GM13977 (cell line): ENCODE measurements at regions not wholly inside any gene's neighbourhood (a gene's known extent, or its start where the extent isn't known, plus 50 kb on each side); places are given as distances from the start of the nearest gene placed in this dataset.

Experiments used
- DNase-seq: peaks from one replicate; pipeline ENCODE4 v3.0.0; 2012; ENCODE audit warnings: low spot score
- in situ Hi-C: fragments of 300-500 bp; cut with MboI; formaldehyde crosslinking; loops from one replicate; pipeline ENCODE4 v1.12.0; 2022; ENCODE audit warnings: low sequenced_read_pairs, low pct_unique_long_range_greater_than_20kb, mixed read lengths, inconsistent platforms; ENCODE audit not compliant: unreplicated experiment
- TF ChIP-seq, protein P1 (sequence below): IDR thresholded peaks from 2 replicates; pipeline ENCODE4 v1.5.1; 2012; ENCODE audit warnings: mild to moderate bottlenecking, control low read depth; ENCODE audit not compliant: insufficient read depth; ENCODE audit errors: extremely low read depth, missing control alignments

DNA sequence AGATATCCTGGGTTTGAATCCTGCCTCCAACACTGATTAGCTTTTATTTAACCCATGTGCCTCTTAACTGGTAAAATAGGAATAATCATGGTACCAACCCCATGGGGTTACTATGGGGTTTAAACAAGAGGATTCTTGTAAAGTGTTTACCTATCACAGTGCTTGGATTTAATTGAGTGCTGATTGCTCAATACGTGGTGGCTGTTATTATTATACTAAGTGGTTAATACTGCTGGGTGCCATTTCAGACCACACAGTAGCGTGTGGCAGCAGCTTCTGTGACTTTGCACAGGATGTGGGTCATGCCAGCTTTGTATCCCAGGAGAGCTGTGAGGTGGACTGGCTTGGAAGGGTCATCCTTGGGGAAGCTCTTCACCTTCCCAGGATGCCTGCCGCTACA lies 177.2 kb downstream of the SEC23IP start:
- in situ Hi-C loops, result no loop called here
- TF ChIP-seq, protein P1, sequence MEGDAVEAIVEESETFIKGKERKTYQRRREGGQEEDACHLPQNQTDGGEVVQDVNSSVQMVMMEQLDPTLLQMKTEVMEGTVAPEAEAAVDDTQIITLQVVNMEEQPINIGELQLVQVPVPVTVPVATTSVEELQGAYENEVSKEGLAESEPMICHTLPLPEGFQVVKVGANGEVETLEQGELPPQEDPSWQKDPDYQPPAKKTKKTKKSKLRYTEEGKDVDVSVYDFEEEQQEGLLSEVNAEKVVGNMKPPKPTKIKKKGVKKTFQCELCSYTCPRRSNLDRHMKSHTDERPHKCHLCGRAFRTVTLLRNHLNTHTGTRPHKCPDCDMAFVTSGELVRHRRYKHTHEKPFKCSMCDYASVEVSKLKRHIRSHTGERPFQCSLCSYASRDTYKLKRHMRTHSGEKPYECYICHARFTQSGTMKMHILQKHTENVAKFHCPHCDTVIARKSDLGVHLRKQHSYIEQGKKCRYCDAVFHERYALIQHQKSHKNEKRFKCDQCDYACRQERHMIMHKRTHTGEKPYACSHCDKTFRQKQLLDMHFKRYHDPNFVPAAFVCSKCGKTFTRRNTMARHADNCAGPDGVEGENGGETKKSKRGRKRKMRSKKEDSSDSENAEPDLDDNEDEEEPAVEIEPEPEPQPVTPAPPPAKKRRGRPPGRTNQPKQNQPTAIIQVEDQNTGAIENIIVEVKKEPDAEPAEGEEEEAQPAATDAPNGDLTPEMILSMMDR, result no peak
- no peak for DNase-seq

DNA sequence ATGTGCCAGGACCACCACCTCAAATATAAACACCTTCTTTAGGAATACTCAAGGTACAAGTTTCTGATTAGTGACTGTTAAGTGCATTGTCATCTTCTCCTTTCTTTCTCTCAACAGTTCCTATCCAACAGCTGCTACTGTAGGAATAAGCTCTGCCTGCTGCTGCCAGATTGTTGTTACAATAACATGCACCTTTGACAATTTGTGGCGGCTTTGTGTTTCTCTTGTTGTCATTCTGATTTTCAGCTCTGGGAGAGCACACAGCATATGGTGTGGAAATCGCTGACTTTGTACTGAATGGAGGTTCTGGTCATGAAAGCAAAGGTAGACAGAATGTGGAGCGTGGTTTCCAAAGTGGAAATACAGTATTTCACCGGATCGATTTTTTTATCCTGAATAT lies 182.8 kb downstream of the SEC23IP start:
- TF ChIP-seq, protein P1, result no peak
- DNase-seq, result no peak
- in situ Hi-C loops, result no loop called here

DNA sequence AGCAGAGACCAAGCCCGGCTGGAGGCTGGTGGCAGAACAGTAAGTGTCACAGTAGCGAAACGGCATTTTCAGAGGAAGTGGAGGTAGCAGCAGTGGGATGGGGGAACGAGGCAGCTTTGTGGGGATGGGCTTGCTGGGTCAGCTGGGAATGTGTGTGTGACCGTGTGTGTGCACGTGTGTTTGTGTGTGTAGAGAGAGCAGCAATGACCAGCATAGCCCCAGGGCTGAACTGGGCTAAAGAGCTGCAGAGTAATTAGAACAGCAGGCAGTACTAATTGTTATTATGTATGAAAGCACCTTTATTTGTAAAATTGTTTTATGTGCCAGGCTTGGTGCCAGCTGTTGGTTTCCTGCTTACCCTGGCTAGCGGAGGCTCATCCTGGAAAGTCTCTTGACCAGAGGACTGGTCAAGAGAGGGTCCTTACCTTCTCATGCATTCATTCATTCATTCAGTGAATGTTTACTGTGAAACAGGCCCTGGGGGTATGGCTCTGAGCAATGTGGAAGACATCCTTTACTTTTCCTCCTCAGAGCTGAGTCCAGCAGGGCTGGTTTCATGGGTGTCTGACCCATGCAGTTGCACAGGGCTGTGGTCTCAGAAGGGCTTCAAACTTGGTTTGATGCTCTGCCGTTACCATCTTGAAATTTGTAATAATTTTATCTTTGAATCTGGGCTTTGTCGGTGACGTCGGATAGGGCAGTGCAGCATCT lies 184.6 kb downstream of the SEC23IP start:
- in situ Hi-C loops, result no loop called here
- TF ChIP-seq, protein P1, result no peak
- DNase-seq, result no peak

DNA sequence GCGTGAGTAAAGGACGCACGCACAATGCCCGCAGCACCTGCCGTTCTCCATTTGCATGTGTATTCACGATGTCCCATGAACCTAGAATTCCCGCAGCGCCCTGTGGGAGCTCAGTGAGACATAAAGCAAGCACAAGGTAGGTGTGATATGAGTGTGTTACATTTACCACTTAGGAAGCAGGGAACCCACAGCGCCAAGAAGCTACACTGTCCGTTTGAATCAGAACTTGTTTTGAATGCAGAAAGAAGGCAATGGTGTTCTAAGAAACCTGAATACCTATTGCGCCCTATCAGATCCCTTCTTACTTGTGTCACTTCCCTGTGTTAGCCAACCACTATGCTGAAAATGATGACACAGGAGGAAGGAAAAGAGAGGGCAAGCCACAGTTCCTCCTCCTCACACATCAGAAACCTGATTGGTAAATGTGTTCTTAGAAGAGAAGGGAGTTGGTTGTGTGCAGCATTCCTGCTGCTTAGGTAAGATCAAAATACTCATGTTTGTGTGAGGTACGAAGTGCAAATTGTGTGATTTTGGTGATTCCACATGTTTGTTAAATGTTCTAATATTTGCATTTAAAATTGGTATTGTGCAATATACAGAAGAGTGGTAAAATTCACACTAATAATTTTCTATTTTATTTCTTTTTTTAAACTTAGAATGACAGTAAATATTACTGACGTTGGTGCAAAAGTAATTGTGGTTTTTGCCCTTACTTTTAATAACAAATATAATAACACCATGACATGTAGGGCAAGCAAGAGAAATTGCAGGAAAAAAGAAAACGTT lies 185.4 kb downstream of the SEC23IP start:
- in situ Hi-C loops, result no loop called here
- TF ChIP-seq, protein P1, result no peak
- DNase-seq, result no peak

DNA sequence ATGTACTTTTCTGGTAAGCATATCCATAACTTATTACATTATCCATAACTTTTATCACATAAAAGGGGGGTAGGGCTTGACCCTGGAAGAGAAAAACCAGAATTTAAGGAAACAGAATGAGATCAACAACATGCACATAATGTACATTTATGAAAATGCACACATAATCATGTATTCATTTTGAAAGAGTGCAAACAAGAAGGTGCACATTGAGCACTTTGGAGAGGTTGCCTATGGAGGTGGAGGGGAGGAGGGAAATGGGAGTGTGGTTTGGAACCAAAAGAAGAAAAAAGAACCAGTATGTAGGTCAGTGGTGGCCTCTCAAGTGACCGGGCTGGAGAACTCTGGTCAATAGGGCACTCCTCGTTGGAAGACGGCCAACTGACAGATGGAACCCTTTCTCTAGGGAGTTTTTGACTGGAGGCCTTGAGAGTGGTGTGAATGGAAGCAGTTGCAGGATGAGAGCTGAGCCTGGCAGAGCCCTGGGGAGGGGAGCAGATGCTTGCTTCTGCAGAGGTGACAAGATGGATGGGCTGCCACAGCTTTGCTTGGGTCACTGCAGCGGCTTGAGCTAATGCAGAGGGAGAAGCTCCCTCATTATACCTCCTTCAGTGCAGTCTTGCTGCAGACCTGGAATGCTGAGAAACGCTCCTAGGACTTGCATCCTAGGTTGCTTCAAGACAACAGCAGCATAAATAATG lies 192.7 kb downstream of the SEC23IP start:
- TF ChIP-seq, protein P1, result no peak
- no peak for DNase-seq
- in situ Hi-C loops, result no loop called here

DNA sequence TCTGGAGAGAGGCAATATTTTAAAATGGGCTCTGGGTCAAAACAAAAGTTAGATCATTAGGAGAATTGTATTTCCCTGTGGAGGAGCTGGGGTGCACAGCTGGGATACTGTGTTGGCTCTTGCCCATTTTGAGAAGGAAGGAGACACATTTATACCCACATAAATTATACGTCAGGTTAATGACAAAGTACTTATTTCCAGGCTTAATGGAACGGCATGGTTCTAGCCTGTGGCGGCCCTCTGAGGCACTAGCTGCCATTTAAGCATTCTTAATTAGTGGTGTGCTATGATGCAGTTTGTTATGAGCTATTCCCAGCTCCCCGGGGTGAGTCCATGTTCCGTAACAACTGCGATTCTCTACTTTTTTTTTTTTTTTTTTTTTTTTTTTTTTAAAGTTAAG lies 193.5 kb downstream of the SEC23IP start:
- TF ChIP-seq, protein P1, result no peak
- in situ Hi-C loops, result no loop called here
- DNase-seq, result no peak
